Prostate gland (tissue), 2 donors: ENCODE measurements at regions not wholly inside any gene's neighbourhood (a gene's known extent, or its start where the extent isn't known, plus 50 kb on each side); places are given as distances from the start of the nearest gene placed in this dataset.

Experiments
- POLR2A ChIP-seq: fragments of 450-650 bp; IDR thresholded peaks from one replicate; pipeline ENCODE4 v1.6.1; 2016; ENCODE audit warnings: antibody characterized with exemption, mild to moderate bottlenecking
- POLR2AphosphoS5 ChIP-seq: sonication (generic); formaldehyde crosslinking; IDR thresholded peaks from one replicate; pipeline ENCODE4 v1.6.1; 2017; ENCODE audit warnings: antibody characterized with exemption
- TF ChIP-seq, protein P1 (sequence below), 4 experiments: fragments of 200-600 bp in 2 of 4; fragments of 450-650 bp in 2 of 4; sonication (generic) in 2 of 4; IDR thresholded peaks; 1 replicate in 3 of 4; 2 replicates in 1 of 4; pipeline ENCODE4 v1.5.1; 2016 to 2019; ENCODE audit warnings: antibody characterized with exemption in 4 of 4, mild to moderate bottlenecking in 2 of 4, moderate library complexity in 2 of 4

DNA sequence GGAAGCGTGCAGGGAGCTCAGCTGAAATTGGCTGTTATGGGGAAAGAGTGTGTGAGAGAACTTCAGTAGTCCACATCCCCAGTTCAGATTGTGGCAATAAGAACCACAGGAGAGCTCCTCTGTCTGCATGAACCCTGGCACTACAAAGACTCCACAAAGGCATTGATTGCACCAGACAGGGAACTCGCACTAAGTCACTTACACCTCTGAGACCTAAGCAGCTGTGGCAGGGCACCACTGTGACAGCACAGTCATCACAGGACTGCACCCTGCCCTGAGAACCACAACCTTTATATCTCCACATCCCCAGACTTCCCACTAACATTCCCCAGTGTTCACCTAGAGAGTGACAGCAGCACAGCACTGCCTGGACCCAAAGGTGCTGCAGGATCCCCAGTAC lies 226.8 kb downstream of the XPNPEP1 start:
- TF ChIP-seq, protein P1, sequence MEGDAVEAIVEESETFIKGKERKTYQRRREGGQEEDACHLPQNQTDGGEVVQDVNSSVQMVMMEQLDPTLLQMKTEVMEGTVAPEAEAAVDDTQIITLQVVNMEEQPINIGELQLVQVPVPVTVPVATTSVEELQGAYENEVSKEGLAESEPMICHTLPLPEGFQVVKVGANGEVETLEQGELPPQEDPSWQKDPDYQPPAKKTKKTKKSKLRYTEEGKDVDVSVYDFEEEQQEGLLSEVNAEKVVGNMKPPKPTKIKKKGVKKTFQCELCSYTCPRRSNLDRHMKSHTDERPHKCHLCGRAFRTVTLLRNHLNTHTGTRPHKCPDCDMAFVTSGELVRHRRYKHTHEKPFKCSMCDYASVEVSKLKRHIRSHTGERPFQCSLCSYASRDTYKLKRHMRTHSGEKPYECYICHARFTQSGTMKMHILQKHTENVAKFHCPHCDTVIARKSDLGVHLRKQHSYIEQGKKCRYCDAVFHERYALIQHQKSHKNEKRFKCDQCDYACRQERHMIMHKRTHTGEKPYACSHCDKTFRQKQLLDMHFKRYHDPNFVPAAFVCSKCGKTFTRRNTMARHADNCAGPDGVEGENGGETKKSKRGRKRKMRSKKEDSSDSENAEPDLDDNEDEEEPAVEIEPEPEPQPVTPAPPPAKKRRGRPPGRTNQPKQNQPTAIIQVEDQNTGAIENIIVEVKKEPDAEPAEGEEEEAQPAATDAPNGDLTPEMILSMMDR (IDR thresholded peaks at IDR 0.05) = no peak
- TF ChIP-seq POLR2A = no peak
- no peak for TF ChIP-seq POLR2AphosphoS5
